HG02973 (cell line): ENCODE measurements at regions not wholly inside any gene's neighbourhood (a gene's known extent, or its start where the extent isn't known, plus 50 kb on each side); places are given as distances from the start of the nearest gene placed in this dataset.
"Not testable (repeated sequence)": the region's sequence is repeated elsewhere in the genome, so short reads cannot be mapped to it uniquely, and the experiment has no call there.

Experiments used
- ATAC-seq: cut with Tn5 transposase; IDR thresholded peaks from one replicate; pipeline ENCODE4 v1.9.1; 2021; ENCODE audit warnings: moderate library complexity; ENCODE audit not compliant: unreplicated experiment

- no peak for ATAC-seq
Measured at GRCh38 chr4:161329852-161330251, 833.9 kb downstream of the FSTL5 start.

GRCh38 chr4:161321706-161322105 lies 842.1 kb downstream of the FSTL5 start:
- no peak for ATAC-seq

GRCh38 chr4:161320377-161320776 lies 843.4 kb downstream of the FSTL5 start:
- peak; percentile 80 for ATAC-seq

GRCh38 chr4:161317000-161317399 lies 846.8 kb downstream of the FSTL5 start:
- ATAC-seq: no peak

- ATAC-seq: no peak
Measured at GRCh38 chr4:161314371-161314770, 849.4 kb downstream of the FSTL5 start.

GRCh38 chr4:161303551-161303950 lies 860.2 kb downstream of the FSTL5 start:
- no peak for ATAC-seq

- no peak for ATAC-seq
Measured at GRCh38 chr4:161291222-161291621, 872.6 kb downstream of the FSTL5 start.

- no peak for ATAC-seq
Measured at GRCh38 chr4:161287678-161288352, 876.0 kb downstream of the FSTL5 start.

GRCh38 chr4:161285461-161285860 lies 878.3 kb downstream of the FSTL5 start:
- ATAC-seq: no peak

- no peak for ATAC-seq
Measured at GRCh38 chr4:161280929-161281328, 882.9 kb downstream of the FSTL5 start.

- ATAC-seq: no peak
Measured at GRCh38 chr4:161279095-161279494, 884.7 kb downstream of the FSTL5 start.

- ATAC-seq: not testable (repeated sequence)
Measured at GRCh38 chr4:161277150-161277787, 886.5 kb downstream of the FSTL5 start.

GRCh38 chr4:161273607-161274006 lies 890.2 kb downstream of the FSTL5 start:
- no peak for ATAC-seq

- no peak for ATAC-seq
Measured at GRCh38 chr4:161260819-161261218, 903.0 kb downstream of the FSTL5 start.

GRCh38 chr4:161256716-161257115 lies 907.1 kb downstream of the FSTL5 start:
- no peak for ATAC-seq

- no peak for ATAC-seq
Measured at GRCh38 chr4:161256172-161256571, 907.6 kb downstream of the FSTL5 start.

GRCh38 chr4:161254375-161254774 lies 909.4 kb downstream of the FSTL5 start:
- ATAC-seq: no peak

- peak; percentile 79 for ATAC-seq
Measured at GRCh38 chr4:161252520-161253141, 911.2 kb downstream of the FSTL5 start.

GRCh38 chr4:161249779-161250440 lies 913.9 kb downstream of the FSTL5 start:
- no peak for ATAC-seq

- ATAC-seq: no peak
Measured at GRCh38 chr4:161248880-161249279, 914.9 kb downstream of the FSTL5 start.

GRCh38 chr4:161247831-161248230 lies 916.0 kb downstream of the FSTL5 start:
- ATAC-seq: no peak

GRCh38 chr4:161238033-161238432 lies 925.8 kb downstream of the FSTL5 start:
- no peak for ATAC-seq
